Peyer's patch (tissue), 4 donors: ENCODE measurements at regions not wholly inside any gene's neighbourhood (a gene's known extent, or its start where the extent isn't known, plus 50 kb on each side); places are given as distances from the start of the nearest gene placed in this dataset.
"Not testable (repeated sequence)": the region's sequence is repeated elsewhere in the genome, so short reads cannot be mapped to it uniquely, and the experiment has no call there.

ENCODE experiments used
- DNase-seq, 3 donors: peaks; one replicate each; pipeline ENCODE4 v3.0.0-alpha.2; 2017 to 2019
- H3K27ac ChIP-seq, 4 donors: fragments of 200-600 bp; sonication (generic); one replicate each; pipeline ENCODE4 v1.5.1; 2016 to 2019
- H3K27me3 ChIP-seq, 2 donors: fragments of 200-600 bp; sonication (generic); one replicate each; pipeline ENCODE4 v1.5.1; 2019
- H3K36me3 ChIP-seq, 3 donors: fragments of 200-600 bp; sonication (generic); one replicate each; pipeline ENCODE4 v1.5.1; 2016 to 2019
- H3K4me1 ChIP-seq, 4 donors: fragments of 200-600 bp; sonication (generic); one replicate each; pipeline ENCODE4 v1.5.1; 2016 to 2019
- H3K4me3 ChIP-seq, 4 donors: fragments of 200-600 bp; sonication (generic); 1 replicate in 3 of 4; 2 replicates in 1 of 4; pipeline ENCODE4 v1.5.1; 2016 to 2019; ENCODE audit warnings: mild to moderate bottlenecking in 1 of 4
- H3K9me3 ChIP-seq, 4 donors: fragments of 200-600 bp; sonication (generic); one replicate each; pipeline ENCODE4 v1.5.1; 2016 to 2019; ENCODE audit warnings: mild to moderate bottlenecking in 1 of 4
- CTCF ChIP-seq, 6 experiments: fragments of 450-650 bp in 4 of 6; fragments of 200-600 bp in 2 of 6; sonication (generic) in 1 of 6; IDR thresholded peaks; one replicate each; pipeline ENCODE4 v1.5.1; 2017 to 2019; ENCODE audit warnings: antibody characterized with exemption in 6 of 6, mild to moderate bottlenecking in 3 of 6, moderate library complexity in 1 of 6
- POLR2A ChIP-seq, 2 donors: fragments of 450-650 bp; IDR thresholded peaks; one replicate each; pipeline ENCODE4 v1.5.1; 2017; ENCODE audit warnings: antibody characterized with exemption in 2 of 2, mild to moderate bottlenecking in 2 of 2, moderate library complexity in 2 of 2

DNA sequence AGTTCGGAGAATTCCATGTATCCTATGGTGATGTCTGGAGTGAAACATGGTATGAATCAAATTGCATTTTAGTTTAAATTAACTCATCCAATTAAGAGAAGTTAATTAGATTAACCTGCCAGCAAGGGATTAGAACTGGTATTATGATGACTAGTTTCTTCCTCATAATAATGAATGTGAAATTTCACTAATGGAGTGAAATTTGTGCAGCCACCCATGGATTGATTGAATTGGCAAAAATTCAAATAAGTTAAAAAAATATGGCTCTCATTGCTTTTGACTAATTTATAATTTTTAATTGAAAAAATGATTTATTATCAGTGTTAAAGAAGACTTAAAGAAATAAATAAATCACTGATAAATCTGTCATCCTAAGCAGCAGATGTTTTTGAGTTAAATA lies 232.0 kb downstream of the KCNRG start:
- TF ChIP-seq CTCF (IDR thresholded peaks at IDR 0.05) = no peak
- TF ChIP-seq POLR2A (IDR thresholded peaks at IDR 0.05) = no peak
- no peaks in the 10 kb centered on the region for H3K27me3 ChIP-seq

DNA sequence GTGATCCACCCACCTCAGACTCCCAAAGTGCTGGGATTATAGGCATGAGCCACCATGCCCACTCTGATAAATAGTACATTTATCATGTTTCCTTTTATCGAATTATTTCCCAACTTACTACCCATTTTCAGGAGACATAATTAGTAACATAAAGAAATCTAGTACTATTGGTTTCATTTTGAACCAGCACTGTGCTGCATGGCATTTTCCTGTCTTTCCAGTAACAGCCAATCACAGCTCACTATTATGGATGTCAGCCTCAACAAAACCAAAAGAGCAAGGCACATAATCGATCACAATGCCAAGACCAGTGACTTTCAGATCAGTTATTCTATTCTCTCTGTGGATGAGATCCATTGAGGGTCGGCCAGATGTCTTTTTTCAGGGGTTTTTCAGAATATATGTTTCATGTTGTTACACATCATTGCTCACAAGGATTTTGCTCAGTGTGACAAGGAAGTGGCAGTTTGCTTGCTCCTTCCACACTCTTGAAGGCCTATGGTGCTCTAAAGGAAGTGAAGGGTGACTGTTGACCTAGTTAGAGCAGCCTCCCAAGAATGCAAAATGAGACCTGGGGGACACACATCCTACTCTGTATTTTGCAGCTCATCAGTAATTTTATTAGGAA lies 233.4 kb downstream of the KCNRG start:
- H3K36me3 ChIP-seq = no peaks in the 10 kb centered on the region
- no peak overlapping the region for H3K4me3 ChIP-seq

More for the DNA sequence above, 232.0 kb downstream of the KCNRG start:
- Histone ChIP-seq H3K36me3 (no peaks in the 10 kb centered on the region), H3K4me3 (no peak overlapping the region), H3K9me3 (no peaks in the 10 kb centered on the region), H3K4me1 (no peaks in the 10 kb centered on the region), H3K27ac (no peak overlapping the region)
- no peak for DNase-seq

GRCh38 chr13:50249144-50249521 lies 233.9 kb downstream of the KCNRG start:
- H3K36me3 ChIP-seq = no peaks in the 10 kb centered on the region
- TF ChIP-seq POLR2A (IDR thresholded peaks at IDR 0.05) = no peak
- no peak for TF ChIP-seq CTCF (IDR thresholded peaks at IDR 0.05)
- no peaks in the 10 kb centered on the region for H3K9me3 ChIP-seq
- no peak for DNase-seq
- no peaks in the 10 kb centered on the region for H3K27me3 ChIP-seq
- no peak overlapping the region for H3K4me3 ChIP-seq
- H3K4me1 ChIP-seq = no peaks in the 10 kb centered on the region
- peak overlapping the region in 1 of 4 donors; percentile 7 for H3K27ac ChIP-seq

More for the DNA sequence above, 233.4 kb downstream of the KCNRG start:
- Histone ChIP-seq H3K9me3 (no peaks in the 10 kb centered on the region), H3K4me1 (no peaks in the 10 kb centered on the region), H3K27ac (peak overlapping the region in 2 of 4 donors; percentile 7 to 49), H3K27me3 (no peaks in the 10 kb centered on the region)
- no peak for TF ChIP-seq CTCF (IDR thresholded peaks at IDR 0.05)
- TF ChIP-seq POLR2A (IDR thresholded peaks at IDR 0.05) = no peak
- DNase-seq = no peak

DNA sequence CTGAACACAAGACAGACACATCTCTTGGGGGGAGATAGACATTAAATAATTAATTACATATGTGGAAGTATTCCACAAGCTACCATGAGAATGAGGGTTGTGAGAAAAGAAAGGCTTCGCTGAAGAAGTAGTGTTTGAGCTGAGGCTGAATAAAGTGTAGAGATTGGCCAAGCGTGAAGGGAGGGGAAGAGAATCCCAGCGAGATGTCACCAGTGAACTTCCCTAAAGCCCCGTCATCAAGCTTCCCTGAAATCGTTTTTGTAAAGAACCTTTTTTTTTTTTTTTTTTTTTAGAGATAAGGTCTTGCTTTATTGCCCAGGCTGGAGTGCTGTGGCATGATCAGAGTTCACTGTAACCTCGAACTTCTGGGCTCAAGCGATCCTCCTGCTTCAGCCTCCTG lies 235.2 kb downstream of the KCNRG start:
- DNase-seq = no peak
- Histone ChIP-seq H3K4me3 (no peak overlapping the region), H3K9me3 (no peaks in the 10 kb centered on the region), H3K27ac (no peak overlapping the region), H3K27me3 (no peaks in the 10 kb centered on the region), H3K36me3 (no peaks in the 10 kb centered on the region), H3K4me1 (no peaks in the 10 kb centered on the region)
- no peak for TF ChIP-seq CTCF (IDR thresholded peaks at IDR 0.05)
- no peak for TF ChIP-seq POLR2A (IDR thresholded peaks at IDR 0.05)

DNA sequence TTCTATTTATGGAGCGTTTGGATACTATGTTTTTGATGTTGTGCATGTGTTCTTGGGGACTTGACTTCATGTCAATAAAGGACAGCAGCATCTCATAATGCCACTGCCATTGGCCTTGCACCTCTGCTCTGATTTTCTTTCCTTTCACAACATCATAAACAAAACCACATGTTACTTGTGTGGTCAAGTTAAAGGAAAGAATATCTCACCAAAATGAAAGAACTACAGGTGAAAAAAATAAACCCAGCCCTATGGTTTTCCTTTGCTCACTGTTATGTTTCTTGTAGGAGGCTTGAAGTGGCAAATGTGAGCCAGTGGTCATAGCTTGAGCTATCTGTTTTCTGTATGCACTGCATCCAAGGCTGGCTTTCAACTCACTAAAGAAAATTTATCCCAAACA lies 240.4 kb downstream of the KCNRG start:
- H3K4me1 ChIP-seq = no peaks in the 10 kb centered on the region
- H3K27ac ChIP-seq = no peak overlapping the region
- H3K27me3 ChIP-seq = no peaks in the 10 kb centered on the region
- no peaks in the 10 kb centered on the region for H3K36me3 ChIP-seq
- no peak overlapping the region for H3K4me3 ChIP-seq
- TF ChIP-seq CTCF (IDR thresholded peaks at IDR 0.05) (no peak), POLR2A (IDR thresholded peaks at IDR 0.05) (no peak)
- no peak for DNase-seq
- H3K9me3 ChIP-seq = no peaks in the 10 kb centered on the region

GRCh38 chr13:50256536-50257321 lies 241.5 kb downstream of the KCNRG start:
- not testable (repeated sequence) for H3K27me3 ChIP-seq, H3K4me1 ChIP-seq, H3K36me3 ChIP-seq, H3K27ac ChIP-seq, H3K4me3 ChIP-seq, H3K9me3 ChIP-seq, DNase-seq
